Testis (tissue), 2 donors: ENCODE measurements at regions not wholly inside any gene's neighbourhood (a gene's known extent, or its start where the extent isn't known, plus 50 kb on each side); places are given as distances from the start of the nearest gene placed in this dataset.

ENCODE experiments used
- POLR2A ChIP-seq: fragments of 450-650 bp; IDR thresholded peaks from one replicate; pipeline ENCODE4 v1.6.1; 2017; ENCODE audit warnings: antibody characterized with exemption, mild to moderate bottlenecking, moderate library complexity
- TF ChIP-seq, protein P1 (sequence below), 3 experiments: fragments of 450-650 bp in 2 of 3; fragments of 200-600 bp in 1 of 3; sonication (generic) in 1 of 3; IDR thresholded peaks; one replicate each; pipeline ENCODE4 v1.5.1; 2016 to 2019; ENCODE audit warnings: antibody characterized with exemption in 3 of 3, mild to moderate bottlenecking in 2 of 3, moderate library complexity in 1 of 3

DNA sequence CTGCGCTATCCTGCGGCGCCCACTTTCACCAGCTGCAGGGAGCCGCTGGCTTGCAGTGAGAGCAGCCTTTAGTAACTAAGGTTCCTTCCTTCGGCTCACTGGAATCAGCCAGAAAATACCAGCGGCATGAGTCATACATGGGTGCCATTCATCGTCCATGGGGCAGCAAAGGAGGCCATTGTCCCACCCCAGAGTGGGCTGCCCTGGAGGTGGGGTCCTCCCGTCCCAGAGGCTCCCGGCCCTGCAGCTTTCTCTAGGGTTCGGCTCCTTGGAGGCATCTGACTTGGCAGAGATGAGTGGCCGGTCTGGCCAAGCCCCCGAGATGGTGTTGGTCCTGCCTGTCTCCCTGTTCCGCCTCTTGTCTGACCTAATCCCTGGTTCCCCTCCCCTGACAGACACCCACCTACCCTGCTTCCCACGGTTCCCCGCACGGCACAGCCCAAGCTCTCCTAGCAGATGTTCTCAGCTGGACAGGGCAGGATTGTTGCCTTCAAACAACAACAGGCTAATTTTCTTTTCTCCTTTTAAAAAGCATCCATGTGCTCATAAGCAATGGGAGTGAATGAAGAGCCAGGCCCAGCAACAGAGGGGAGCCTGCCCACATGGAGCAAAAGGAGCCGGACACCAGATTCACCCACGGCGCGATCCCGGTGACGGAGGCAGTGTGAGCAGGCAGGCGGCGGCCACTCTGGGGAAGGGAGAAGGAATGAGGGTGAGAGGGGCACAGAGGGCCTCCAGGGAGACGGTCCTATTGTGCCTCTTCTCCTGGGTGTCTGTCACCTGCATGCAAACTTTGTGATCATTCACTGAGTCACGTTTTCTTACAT lies 97.0 kb upstream of the COL5A1 start:
- TF ChIP-seq, protein P1, sequence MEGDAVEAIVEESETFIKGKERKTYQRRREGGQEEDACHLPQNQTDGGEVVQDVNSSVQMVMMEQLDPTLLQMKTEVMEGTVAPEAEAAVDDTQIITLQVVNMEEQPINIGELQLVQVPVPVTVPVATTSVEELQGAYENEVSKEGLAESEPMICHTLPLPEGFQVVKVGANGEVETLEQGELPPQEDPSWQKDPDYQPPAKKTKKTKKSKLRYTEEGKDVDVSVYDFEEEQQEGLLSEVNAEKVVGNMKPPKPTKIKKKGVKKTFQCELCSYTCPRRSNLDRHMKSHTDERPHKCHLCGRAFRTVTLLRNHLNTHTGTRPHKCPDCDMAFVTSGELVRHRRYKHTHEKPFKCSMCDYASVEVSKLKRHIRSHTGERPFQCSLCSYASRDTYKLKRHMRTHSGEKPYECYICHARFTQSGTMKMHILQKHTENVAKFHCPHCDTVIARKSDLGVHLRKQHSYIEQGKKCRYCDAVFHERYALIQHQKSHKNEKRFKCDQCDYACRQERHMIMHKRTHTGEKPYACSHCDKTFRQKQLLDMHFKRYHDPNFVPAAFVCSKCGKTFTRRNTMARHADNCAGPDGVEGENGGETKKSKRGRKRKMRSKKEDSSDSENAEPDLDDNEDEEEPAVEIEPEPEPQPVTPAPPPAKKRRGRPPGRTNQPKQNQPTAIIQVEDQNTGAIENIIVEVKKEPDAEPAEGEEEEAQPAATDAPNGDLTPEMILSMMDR (IDR thresholded peaks at IDR 0.05) = no peak
- no peak for TF ChIP-seq POLR2A
